Stimulated activated CD8-positive, alpha-beta memory T cell treated with anti-CD3 and anti-CD28 coated beads, Interleukin-15, amount 100 ng/mL, for 24 hours (primary cell): ENCODE measurements at regions not wholly inside any gene's neighbourhood (a gene's known extent, or its start where the extent isn't known, plus 50 kb on each side); places are given as distances from the start of the nearest gene placed in this dataset.

Source experiments
- DNase-seq: peaks from one replicate; pipeline ENCODE4 v3.0.0-alpha.2; 2020; ENCODE audit warnings: low read depth

DNA sequence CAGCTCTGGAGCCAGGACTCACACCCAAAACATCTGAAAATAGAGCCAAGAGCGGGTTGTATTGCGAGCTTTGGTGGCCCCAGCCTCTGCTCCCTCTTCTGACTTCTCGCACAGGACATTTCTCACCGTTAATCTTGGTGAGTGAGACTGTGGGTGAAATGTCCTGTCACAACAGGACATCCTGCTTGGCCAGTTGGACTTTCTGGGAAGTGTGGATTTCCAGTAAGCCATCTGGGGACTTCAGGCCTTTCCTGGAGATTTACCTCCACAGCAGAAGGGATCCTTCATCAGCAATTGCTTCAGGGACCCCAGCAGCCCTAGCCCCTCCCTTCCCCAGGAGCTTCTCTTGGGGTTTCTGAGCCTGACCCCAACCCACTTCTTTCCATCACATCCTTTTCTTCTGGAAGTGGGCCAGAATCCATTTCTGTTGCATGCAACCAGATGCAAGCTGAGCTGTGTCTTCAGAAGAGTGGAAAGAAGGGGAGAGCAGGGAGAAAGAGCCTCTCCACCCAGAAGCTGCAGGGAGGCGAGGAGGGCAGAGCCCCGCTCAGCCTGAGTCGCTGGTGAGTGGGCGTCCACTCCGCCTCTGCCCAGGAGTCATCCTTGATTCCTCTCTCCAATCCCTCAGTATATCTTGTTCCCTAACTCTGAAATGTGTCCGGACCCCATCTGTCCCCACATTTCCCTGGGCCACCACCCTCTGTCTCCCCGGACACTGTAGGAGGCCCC lies 50.3 kb upstream of the GADD45G start:
- no peak for DNase-seq

DNA sequence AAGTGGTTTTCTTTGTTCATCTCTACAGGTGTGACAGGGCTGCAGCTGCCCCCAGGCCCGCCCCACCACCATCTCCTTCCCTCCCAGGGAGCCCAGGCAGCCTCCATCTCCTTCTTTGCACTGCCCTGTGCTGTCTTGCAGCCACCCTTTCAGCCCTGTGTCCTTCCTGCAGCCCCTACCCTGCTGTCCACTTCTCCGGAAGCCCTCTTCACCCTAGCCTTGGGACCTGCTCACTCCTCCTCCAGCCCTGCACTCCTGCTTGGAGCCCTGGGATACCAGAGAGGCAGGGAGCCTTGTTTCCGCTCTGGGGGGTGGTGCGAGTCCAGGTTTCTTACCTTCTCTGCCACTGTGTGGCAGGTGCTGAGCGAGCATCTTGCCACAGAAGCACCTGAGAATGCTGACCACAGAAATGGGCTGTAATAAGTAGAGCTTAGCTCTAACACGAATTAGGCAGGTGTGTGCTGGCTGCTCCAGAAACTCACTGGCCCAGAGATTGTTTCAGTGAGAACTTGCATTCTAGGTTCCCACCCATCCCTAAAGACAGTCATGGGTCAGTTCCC lies 51.3 kb upstream of the GADD45G start:
- DNase-seq = no peak

DNA sequence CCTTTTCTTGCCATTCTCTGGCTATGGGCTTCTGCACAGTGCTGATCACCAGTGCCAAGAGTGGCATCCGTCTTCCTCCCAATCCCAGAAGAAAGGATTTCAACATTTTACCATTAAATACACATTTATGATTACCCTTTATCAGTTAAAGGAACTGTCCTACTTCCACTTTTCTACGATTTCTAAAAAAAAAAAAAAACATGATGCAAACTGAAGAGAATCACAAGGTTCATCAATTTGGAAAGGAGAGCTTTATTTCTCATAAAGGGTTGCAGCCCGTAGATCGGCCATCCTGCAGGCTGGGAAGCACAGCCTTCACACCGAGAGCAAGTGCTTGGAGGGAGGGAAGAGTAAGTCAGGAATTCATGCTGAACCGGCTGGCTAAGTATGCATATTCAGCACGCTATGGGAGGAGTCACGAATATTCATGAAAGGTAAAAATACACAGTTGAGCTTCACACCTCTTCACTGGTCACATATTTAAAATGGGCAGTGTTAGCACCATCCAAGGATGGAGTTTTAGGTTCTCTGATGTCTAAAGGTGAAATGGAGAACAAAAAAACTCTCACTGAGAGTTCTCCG lies 52.5 kb upstream of the SEMA4D start:
- no peak for DNase-seq

DNA sequence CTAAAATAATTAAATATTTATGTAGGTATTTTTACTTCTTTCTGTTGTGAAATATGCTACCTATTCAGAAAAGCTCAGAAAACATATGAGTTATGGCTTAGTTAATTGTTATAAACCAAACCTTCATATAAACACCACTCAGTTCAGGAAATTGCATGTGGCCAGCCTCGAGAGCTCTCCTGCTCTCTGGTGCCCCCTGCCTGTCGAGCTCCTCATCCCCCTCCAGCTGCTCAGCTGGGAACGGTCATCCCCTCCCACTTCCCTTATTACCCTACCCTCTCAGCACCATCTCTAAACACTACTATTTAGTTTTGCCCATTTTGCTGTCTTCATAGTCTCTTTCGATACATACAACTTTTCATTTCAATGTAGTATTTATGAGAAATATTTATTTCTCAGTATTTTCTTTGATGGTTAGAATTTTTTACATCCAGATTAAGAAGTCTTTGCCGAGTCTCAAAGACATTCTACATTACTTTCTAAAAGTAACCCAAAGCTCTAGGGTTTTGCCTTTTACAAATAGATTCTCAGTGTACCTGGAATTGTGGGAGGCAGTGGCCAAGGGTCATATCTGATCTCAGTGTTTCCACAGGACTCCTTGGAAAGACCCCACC lies 51.2 kb upstream of the SEMA4D start:
- peak; percentile 70 for DNase-seq

DNA sequence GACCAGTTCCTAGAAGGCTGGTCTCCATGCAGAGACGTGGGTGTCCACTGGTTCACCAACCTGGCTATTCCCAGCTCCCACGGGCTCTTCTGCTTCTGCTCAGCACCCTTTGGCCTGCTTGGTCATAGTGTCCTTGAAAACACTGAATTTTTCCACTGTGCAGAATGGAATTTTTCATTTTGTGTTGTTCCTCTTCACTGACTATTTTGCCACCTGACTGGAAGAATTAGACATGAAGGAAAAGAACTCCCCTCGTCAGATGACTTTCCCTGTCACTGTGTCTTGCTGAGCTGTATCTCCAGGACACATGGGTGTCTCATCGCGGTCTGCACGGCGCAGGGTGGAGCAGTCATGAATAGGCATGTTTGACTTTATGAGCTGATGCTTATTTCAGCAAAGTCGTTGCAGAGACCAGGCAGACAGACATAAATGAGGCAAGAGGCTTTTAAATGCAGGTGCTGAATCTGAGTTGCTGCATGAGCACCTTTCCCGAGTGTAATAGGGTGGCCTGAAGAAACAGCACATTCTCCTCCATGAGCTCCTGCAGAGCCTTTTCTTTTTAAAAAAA lies 50.2 kb upstream of the SEMA4D start:
- DNase-seq = no peak
